Urothelium cell line (cell line): ENCODE measurements at regions not wholly inside any gene's neighbourhood (a gene's known extent, or its start where the extent isn't known, plus 50 kb on each side); places are given as distances from the start of the nearest gene placed in this dataset.
"Not testable (repeated sequence)": the region's sequence is repeated elsewhere in the genome, so short reads cannot be mapped to it uniquely, and the experiment has no call there.

Experiments
- DNase-seq: peaks from one replicate; pipeline ENCODE4 v3.0.0; 2011; ENCODE audit warnings: low spot score, mixed read lengths
- FAIRE-seq: peaks from 2 replicates; lab custom pipeline; 2011; peaks lifted over from hg19 to GRCh38; lab: Jason Lieb, UNC

GRCh38 chr4:171378323-171378722 lies 434.9 kb upstream of the GALNTL6 start:
- no peak for FAIRE-seq
- peak; percentile 4 for DNase-seq

- FAIRE-seq, result no peak
- no peak for DNase-seq
Observed at GRCh38 chr4:171376724-171377123, 436.5 kb upstream of the GALNTL6 start.

- FAIRE-seq (no peak), DNase-seq (no peak)
Observed at GRCh38 chr4:171353535-171353934, 459.7 kb upstream of the GALNTL6 start.

- DNase-seq (no peak), FAIRE-seq (no peak)
Observed at GRCh38 chr4:171348090-171348489, 465.1 kb upstream of the GALNTL6 start.

GRCh38 chr4:171342646-171343045 lies 470.6 kb upstream of the GALNTL6 start:
- DNase-seq (no peak), FAIRE-seq (no peak)

- DNase-seq (no peak), FAIRE-seq (no peak)
Observed at GRCh38 chr4:171340258-171340657, 472.9 kb upstream of the GALNTL6 start.

GRCh38 chr4:171334549-171334948 lies 478.7 kb upstream of the GALNTL6 start:
- FAIRE-seq (no peak), DNase-seq (no peak)

GRCh38 chr4:171308661-171309060 lies 504.5 kb upstream of the GALNTL6 start:
- DNase-seq, result no peak
- no peak for FAIRE-seq

- not testable (repeated sequence) for FAIRE-seq, DNase-seq
Observed at GRCh38 chr4:171298048-171298718, 515.0 kb upstream of the GALNTL6 start.

- FAIRE-seq (no peak), DNase-seq (no peak)
Observed at GRCh38 chr4:171288816-171289432, 524.3 kb upstream of the GALNTL6 start.

- DNase-seq (no peak), FAIRE-seq (no peak)
Observed at GRCh38 chr4:171281359-171281758, 531.8 kb upstream of the GALNTL6 start.

- FAIRE-seq (no peak), DNase-seq (no peak)
Observed at GRCh38 chr4:171279131-171279530, 534.1 kb upstream of the GALNTL6 start.

GRCh38 chr4:171266671-171267070 lies 546.5 kb upstream of the GALNTL6 start:
- FAIRE-seq, result no peak

GRCh38 chr4:171265190-171265818 lies 547.9 kb upstream of the GALNTL6 start:
- FAIRE-seq, result no peak
- DNase-seq, result no peak

More at GRCh38 chr4:171266671-171267070, 546.5 kb upstream of the GALNTL6 start:
- no peak for DNase-seq

- DNase-seq (no peak), FAIRE-seq (no peak)
Observed at GRCh38 chr4:171256223-171256622, 557.0 kb upstream of the GALNTL6 start.

- no peak for FAIRE-seq
- DNase-seq, result no peak
Observed at GRCh38 chr4:171246948-171247347, 566.3 kb upstream of the GALNTL6 start.

- DNase-seq (no peak), FAIRE-seq (no peak)
Observed at GRCh38 chr4:171242831-171243230, 570.4 kb upstream of the GALNTL6 start.

- DNase-seq, result no peak
- FAIRE-seq, result no peak
Observed at GRCh38 chr4:171239196-171239595, 574.0 kb upstream of the GALNTL6 start.

GRCh38 chr4:171235521-171235920 lies 577.7 kb upstream of the GALNTL6 start:
- FAIRE-seq (no peak), DNase-seq (no peak)

- DNase-seq, FAIRE-seq: not testable (repeated sequence)
Observed at GRCh38 chr4:171229354-171229753, 583.9 kb upstream of the GALNTL6 start.

GRCh38 chr4:171221181-171221580 lies 592.0 kb upstream of the GALNTL6 start:
- no peak for DNase-seq
- FAIRE-seq, result no peak

GRCh38 chr4:171203425-171203824 lies 609.8 kb upstream of the GALNTL6 start:
- peak; percentile 35 for DNase-seq
- FAIRE-seq, result no peak
